GM19043 (cell line): ENCODE measurements at regions not wholly inside any gene's neighbourhood (a gene's known extent, or its start where the extent isn't known, plus 50 kb on each side); places are given as distances from the start of the nearest gene placed in this dataset.

Experiments used
- ATAC-seq: cut with Tn5 transposase; IDR thresholded peaks from one replicate; pipeline ENCODE4 v1.9.1; 2021; ENCODE audit warnings: low read depth; ENCODE audit not compliant: unreplicated experiment

GRCh38 chr2:237150186-237150585 is 64.5 kb downstream of the COPS8 start:
- ATAC-seq, result no peak

- no peak for ATAC-seq
These were observed 65.2 kb downstream of the COPS8 start for GRCh38 chr2:237150831-237151375.

GRCh38 chr2:237152361-237152760 is 66.7 kb downstream of the COPS8 start:
- ATAC-seq, result no peak

GRCh38 chr2:237153181-237153580 is 67.5 kb downstream of the COPS8 start:
- no peak for ATAC-seq

- no peak for ATAC-seq
These were observed 68.5 kb downstream of the COPS8 start for GRCh38 chr2:237154082-237154638.

- ATAC-seq, result peak; percentile 69
These were observed 69.5 kb downstream of the COPS8 start for GRCh38 chr2:237154884-237155851.

- no peak for ATAC-seq
These were observed 70.6 kb downstream of the COPS8 start for GRCh38 chr2:237156031-237156856.

DNA sequence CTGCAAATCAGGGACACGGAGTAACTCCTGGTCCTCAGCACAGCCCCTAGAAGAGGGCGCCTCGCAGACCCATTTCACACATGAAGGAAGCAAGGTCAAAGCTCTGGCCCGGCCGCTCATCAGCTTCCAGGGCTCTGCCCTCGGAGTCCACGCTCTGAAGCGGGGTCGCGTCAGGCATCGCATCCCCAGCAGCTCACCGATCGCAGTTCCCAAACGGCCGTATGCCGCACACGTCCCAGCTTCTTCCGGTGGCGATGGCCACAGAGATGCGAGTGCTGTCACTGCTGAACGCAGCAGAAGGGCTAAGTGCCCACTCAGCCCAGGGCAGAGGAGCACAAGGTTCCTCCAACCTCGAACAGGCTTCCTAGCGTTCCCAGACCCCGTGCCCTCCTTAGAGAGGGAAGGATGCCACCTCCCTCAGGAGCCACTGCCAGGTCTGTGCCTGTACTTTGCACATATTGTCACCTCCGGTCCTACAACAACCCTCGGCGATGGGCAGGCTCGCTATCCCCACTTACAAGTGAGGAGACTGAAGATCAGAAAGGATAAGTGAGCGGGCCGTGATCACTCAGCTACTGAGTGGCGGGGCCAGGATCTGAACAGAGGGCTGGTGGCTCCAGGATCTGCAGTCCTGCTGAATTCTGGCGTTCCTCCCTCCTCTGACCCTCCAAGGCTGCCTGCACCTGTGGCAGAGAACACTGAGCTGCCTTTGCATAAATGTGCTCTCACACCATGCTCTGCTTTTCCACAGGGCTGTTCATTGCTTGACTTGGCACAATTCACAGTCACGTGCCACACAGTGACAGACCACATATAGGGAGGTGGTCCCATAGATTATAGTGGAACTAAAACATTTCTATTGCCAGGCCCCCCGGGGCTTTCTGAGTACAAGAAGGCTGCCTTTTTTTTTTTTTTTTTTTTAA is 71.4 kb downstream of the COPS8 start:
- ATAC-seq, result no peak

- no peak for ATAC-seq
These were observed 72.1 kb downstream of the COPS8 start for GRCh38 chr2:237157780-237158102.

GRCh38 chr2:237158194-237158593 is 72.5 kb downstream of the COPS8 start:
- no peak for ATAC-seq

- ATAC-seq, result no peak
These were observed 73.6 kb downstream of the COPS8 start for GRCh38 chr2:237159006-237159911.

- no peak for ATAC-seq
These were observed 74.7 kb downstream of the COPS8 start for GRCh38 chr2:237160271-237160919.

DNA sequence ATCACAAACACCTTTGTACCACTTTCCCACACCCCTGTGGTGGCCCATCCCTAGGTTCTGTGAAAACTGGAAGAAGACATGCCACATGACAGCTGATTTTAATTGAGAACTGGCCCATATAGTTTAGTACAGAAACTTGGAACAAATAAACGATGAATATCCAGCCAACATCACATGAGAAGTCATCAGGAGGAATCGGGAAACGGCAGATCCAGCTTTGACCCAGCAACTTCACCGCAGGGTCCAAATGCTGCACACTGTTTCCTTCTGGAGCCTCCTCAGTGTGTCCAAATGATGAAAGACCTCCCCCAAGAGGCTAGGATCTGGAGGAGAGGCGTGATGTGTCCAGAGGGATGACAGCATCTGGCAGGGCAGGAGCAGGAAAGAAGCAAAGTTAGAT is 75.5 kb downstream of the COPS8 start:
- no peak for ATAC-seq

DNA sequence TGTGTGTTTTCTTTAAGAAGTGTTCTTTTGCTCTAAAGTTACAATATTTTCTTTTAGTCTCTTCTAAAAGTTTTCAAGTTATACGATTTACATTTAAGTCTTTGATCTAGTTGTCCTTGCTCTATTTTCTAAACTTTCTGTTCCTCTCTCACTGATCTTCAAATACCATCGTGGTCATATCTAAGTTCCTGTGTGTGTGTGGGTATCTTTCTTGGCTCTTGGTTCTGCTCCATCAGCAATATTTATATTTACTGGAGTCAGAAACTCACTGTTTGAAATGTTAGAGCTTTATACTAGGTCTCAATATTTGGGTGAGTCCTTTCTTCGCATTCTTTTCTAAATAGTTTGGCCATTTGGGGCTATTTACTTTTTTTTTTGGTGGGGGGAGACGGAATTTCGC is 77.3 kb downstream of the COPS8 start:
- ATAC-seq, result no peak

DNA sequence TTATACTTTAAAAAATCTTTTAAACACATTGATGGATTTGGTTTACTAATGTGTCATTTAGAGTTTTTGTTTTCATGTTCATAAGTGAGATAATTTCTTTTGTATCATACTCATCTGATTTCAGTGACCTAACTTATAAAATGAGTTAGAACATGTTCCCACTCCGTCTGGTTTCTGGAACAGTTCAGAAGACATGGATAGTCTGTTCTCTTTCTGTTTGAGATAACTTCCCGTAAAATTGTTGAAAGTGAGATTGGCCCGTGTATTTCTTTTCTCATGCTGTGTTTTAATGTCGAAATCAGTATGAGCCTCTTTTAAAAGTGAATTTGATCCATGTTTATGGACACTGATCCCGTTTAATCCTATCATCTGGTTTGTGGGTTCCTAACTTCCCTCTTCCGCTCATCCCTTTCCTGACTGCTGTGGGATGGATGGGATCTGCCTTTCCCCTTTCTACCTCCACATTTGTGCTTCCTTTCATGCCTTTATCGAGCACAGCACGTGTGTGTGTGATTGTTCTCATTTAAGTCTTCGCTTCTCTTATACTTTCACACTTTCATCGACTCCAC is 78.9 kb downstream of the COPS8 start:
- no peak for ATAC-seq

GRCh38 chr2:237165405-237166276 is 80.0 kb downstream of the COPS8 start:
- no peak for ATAC-seq

DNA sequence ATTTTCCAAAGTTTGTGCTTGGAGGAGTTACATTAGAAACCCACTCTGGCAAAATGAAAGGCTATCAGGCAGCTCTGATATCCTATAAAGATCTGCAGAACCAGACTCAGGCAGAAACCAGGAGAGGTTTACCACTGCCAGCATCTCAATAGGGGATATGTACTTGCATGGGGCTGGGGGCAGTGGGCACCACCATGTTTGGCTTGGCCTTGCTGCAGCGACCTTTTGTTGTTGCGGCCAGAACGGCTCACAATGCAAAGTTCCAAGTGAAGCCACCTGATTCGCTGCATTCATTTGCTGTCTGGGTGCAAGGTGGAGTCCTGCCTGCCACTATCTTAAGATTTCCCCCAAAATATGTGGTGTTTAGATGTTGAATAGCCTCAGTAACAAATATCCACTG is 81.3 kb downstream of the COPS8 start:
- no peak for ATAC-seq
